ENCODE measurements at regions not wholly inside any gene's neighbourhood (a gene's known extent, or its start where the extent isn't known, plus 50 kb on each side); places are given as distances from the start of the nearest gene placed in this dataset.

DNA sequence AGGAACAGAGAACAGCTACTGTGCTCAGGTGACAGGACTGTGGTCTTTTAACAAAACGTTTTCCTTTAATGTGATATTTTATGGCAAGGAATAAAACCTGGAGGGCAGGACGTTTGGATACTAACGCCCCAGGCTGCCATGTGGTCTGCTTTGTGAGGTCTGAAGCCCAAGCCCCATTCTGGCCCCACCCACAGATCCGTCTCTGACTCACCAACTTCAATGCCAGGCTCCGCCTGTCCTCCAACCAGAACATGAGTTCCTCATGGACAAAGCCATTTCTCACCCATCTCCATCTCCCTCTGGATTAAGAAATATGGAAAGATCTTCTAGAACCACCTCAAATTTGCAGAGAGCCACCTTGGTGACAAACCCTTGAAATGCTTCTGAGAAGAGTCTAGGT, 148.8 kb downstream of the CRYBB2 start:
- no peak for TF ChIP-seq POLR2A (IDR thresholded peaks at IDR 0.05)
- TF ChIP-seq CTCF (IDR thresholded peaks at IDR 0.05) = no peak
